Neutrophil (primary cell): ENCODE measurements at regions not wholly inside any gene's neighbourhood (a gene's known extent, or its start where the extent isn't known, plus 50 kb on each side); places are given as distances from the start of the nearest gene placed in this dataset.
"Not testable (repeated sequence)": the region's sequence is repeated elsewhere in the genome, so short reads cannot be mapped to it uniquely, and the experiment has no call there.

Experiments used
- H3K27ac ChIP-seq: fragments of 200-600 bp; sonication (generic); 2 replicates; pipeline ENCODE4 v1.5.1; 2016; ENCODE audit warnings: mild to moderate bottlenecking, moderate library complexity
- H3K27me3 ChIP-seq: fragments of 200-600 bp; sonication (generic); 2 replicates; pipeline ENCODE4 v1.6.0; 2016; ENCODE audit warnings: mild to moderate bottlenecking
- H3K36me3 ChIP-seq: fragments of 200-600 bp; sonication (generic); 2 replicates; pipeline ENCODE4 v1.5.1; 2017
- H3K4me1 ChIP-seq, 2 experiments: fragments of 200-600 bp in 1 of 2; sonication (generic) in 1 of 2; 1 replicate in 1 of 2; 2 replicates in 1 of 2; pipeline versions ENCODE4 v1.5.1 to v1.6.1; 2013 to 2016; ENCODE audit warnings: low read depth in 1 of 2, low read length in 1 of 2, mild to moderate bottlenecking in 1 of 2, moderate library complexity in 1 of 2; ENCODE audit not compliant: control insufficient read depth in 1 of 2, insufficient read depth in 1 of 2
- H3K4me3 ChIP-seq, 2 experiments: fragments of 200-600 bp in 1 of 2; sonication (generic) in 1 of 2; 1 replicate in 1 of 2; 2 replicates in 1 of 2; pipeline ENCODE4 v1.5.1; 2013 to 2016; ENCODE audit warnings: low read depth in 1 of 2, low read length in 1 of 2, mild to moderate bottlenecking in 1 of 2, moderate library complexity in 1 of 2
- H3K9me3 ChIP-seq: fragments of 200-600 bp; sonication (generic); 2 replicates; pipeline ENCODE4 v1.5.1; 2016
- TF ChIP-seq, protein P1 (sequence below): fragments of 200-600 bp; sonication (generic); IDR thresholded peaks from 2 replicates; pipeline ENCODE4 v1.5.1; 2016; ENCODE audit warnings: antibody characterized with exemption

DNA sequence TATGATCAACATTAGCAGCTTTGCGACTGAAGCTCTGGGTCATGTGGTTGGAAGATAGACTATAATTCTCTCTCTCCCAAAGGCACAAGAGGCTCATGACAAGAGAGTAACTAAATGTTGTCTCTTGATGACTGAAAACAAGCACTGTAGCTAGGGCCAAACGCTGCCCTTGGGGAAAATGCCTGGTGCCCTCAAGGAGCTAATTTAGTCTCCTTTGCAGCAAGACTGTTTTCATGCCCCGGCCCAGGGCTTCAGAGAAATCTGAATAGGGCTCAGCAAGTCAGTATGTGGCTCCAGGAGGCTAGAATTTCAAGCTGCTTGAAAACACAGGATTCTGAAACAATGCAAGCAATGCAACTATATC lies 411.9 kb downstream of the GPAT3 start:
- Histone ChIP-seq H3K27ac (no peak overlapping the region), H3K27me3 (no peaks in the 10 kb centered on the region), H3K4me1 (no peaks in the 10 kb centered on the region), H3K36me3 (no peaks in the 10 kb centered on the region), H3K4me3 (no peak overlapping the region), H3K9me3 (no peaks in the 10 kb centered on the region)
- TF ChIP-seq, protein P1, sequence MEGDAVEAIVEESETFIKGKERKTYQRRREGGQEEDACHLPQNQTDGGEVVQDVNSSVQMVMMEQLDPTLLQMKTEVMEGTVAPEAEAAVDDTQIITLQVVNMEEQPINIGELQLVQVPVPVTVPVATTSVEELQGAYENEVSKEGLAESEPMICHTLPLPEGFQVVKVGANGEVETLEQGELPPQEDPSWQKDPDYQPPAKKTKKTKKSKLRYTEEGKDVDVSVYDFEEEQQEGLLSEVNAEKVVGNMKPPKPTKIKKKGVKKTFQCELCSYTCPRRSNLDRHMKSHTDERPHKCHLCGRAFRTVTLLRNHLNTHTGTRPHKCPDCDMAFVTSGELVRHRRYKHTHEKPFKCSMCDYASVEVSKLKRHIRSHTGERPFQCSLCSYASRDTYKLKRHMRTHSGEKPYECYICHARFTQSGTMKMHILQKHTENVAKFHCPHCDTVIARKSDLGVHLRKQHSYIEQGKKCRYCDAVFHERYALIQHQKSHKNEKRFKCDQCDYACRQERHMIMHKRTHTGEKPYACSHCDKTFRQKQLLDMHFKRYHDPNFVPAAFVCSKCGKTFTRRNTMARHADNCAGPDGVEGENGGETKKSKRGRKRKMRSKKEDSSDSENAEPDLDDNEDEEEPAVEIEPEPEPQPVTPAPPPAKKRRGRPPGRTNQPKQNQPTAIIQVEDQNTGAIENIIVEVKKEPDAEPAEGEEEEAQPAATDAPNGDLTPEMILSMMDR = no peak

DNA sequence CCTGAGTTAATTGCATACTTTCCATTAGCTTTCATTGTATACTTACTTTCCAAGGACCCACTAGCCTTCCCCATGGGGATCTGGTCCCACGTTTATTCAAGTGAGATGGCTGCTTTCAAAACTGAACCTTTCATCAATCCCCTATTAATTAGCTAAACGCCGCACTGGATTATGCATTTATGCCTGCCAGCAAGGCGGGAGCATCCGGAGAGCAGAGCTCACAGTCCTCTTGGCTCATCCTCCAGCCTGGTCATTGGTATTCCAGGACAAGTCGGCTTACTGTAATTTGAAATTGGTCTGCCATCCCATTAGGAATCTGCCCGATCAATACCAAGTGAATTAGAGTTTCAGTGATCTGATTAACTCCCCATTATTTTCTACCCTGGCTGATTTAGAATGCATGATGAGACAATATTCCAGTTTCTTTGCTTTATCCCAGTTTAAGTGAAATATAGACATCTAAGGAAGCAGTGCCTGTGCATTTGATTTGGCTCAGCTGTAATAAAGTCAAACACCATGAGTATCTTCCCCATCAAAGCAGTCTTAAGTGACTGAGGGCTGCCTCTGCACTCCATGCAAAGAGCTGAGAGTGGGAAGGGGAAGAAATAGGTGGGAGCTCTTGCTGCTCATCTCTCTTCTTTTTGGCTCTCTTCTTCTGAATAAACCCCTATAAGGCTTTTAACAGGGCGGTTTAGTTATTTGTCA lies 411.4 kb downstream of the GPAT3 start:
- no peak overlapping the region for H3K27ac ChIP-seq
- TF ChIP-seq, protein P1 = no peak
- H3K9me3 ChIP-seq = no peaks in the 10 kb centered on the region

DNA sequence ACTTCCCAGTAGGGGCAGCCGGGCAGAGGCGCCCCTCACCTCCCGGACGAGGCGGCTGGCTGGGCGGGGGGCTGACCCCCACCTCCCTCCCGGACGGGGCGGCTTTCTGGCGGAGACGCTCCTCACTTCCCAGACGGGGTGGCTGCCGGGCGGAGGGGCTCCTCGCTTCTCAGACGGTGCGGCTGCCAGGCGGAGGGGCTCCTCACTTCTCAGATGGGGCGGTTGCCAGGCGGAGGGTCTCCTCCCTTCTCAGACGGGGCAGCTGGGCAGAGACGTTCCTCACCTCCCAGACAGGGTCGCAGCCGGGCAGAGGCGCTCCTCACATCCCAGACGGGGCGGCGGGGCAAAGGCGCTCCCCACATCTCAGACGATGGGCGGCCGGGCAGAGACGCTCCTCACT lies 407.8 kb downstream of the GPAT3 start:
- H3K27me3 ChIP-seq, H3K9me3 ChIP-seq, H3K4me3 ChIP-seq, H3K36me3 ChIP-seq, H3K27ac ChIP-seq, H3K4me1 ChIP-seq: not testable (repeated sequence)

More for the DNA sequence above, 411.4 kb downstream of the GPAT3 start:
- H3K4me1 ChIP-seq = no peaks in the 10 kb centered on the region
- H3K4me3 ChIP-seq = no peak overlapping the region
- H3K27me3 ChIP-seq = no peaks in the 10 kb centered on the region
- H3K36me3 ChIP-seq = no peaks in the 10 kb centered on the region

GRCh38 chr4:83932750-83933391 lies 397.0 kb downstream of the GPAT3 start:
- Histone ChIP-seq H3K4me3 (no peak overlapping the region), H3K27ac (no peak overlapping the region), H3K4me1 (no peaks in the 10 kb centered on the region), H3K36me3 (no peaks in the 10 kb centered on the region), H3K27me3 (no peaks in the 10 kb centered on the region), H3K9me3 (no peaks in the 10 kb centered on the region)
- TF ChIP-seq, protein P1 = no peak

DNA sequence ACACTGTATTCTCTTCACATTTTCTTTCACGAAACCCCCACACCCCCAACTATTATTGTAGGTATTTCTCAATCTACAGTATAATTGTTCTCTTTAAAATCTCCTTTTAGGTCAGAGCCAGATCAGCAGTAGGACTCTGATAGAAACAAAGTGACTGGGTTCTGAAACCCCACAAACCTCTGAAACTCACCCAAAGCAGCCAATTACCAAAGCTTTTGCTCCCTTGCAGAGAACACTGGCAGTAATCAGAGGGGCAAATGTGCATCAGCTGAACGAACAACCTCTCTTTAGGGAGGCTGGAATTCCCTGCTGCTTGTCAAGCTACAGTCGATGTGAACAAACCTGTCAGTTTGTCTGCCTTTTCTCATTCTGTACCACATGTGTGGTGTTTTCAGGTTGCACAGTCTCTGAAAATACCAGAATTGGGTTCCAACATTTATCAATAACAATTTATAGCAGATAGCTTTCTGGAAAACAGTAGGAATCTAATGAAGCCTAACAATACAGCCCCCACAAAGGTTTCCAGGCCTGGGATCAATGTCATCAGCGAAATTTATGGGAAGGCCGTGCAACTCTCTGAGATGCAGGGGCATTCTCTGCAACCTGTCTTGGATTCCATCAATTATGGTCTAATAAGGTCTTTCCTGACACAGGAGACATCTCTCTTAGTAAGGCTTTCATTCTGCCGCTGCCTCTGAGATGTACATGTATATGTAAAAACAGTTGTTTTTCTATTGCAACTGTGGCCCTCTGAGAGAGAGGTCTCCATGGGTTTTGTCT lies 395.9 kb downstream of the GPAT3 start:
- no peak overlapping the region for H3K27ac ChIP-seq
- no peaks in the 10 kb centered on the region for H3K27me3 ChIP-seq
- H3K4me1 ChIP-seq = no peaks in the 10 kb centered on the region
- H3K9me3 ChIP-seq = no peaks in the 10 kb centered on the region
- H3K4me3 ChIP-seq = no peak overlapping the region
- TF ChIP-seq, protein P1 = no peak
- H3K36me3 ChIP-seq = no peaks in the 10 kb centered on the region

DNA sequence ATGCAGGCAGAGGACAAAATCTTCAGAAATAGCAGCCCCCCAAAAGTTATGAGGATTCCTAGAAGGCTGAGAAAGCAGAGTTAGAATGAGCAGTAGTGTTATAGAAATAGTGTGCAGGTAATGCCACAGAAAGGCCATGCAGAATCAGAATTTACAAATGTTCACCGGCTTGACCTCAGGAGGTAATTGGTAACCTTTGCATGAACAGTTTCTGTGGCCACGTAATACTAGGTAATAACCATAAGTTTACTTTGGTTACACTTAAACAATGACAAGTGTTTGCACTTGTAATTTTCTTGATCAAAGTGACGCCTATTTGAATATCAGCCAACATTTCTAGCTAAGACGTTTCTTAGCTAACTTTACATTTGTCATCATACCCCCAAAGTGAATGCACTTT lies 393.6 kb downstream of the GPAT3 start:
- no peaks in the 10 kb centered on the region for H3K9me3 ChIP-seq
- no peaks in the 10 kb centered on the region for H3K36me3 ChIP-seq
- no peak overlapping the region for H3K4me3 ChIP-seq
- no peak overlapping the region for H3K27ac ChIP-seq
- TF ChIP-seq, protein P1 = no peak
- H3K4me1 ChIP-seq = no peaks in the 10 kb centered on the region
- no peaks in the 10 kb centered on the region for H3K27me3 ChIP-seq
